ENCODE measurements at regions not wholly inside any gene's neighbourhood (a gene's known extent, or its start where the extent isn't known, plus 50 kb on each side); places are given as distances from the start of the nearest gene placed in this dataset.

GRCh38 chr10:78398382-78398781, 364.7 kb downstream of the RPS24 start:
- TF ChIP-seq POLR2AphosphoS5 (IDR thresholded peaks at IDR 0.05; ENCODE audit: borderline replicate concordance, low read depth, low read length), result no peak
- no peak for TF ChIP-seq EZH2 (IDR thresholded peaks at IDR 0.05)
- TF ChIP-seq FOXP2 (optimal IDR thresholded peaks at IDR 0.05; ENCODE audit: control extremely low read depth, extremely low read length, insufficient read depth), result no peak

Data from SK-N-MC (cell line).